IPS-15b (cell line): ENCODE measurements at regions not wholly inside any gene's neighbourhood (a gene's known extent, or its start where the extent isn't known, plus 50 kb on each side); places are given as distances from the start of the nearest gene placed in this dataset.

Experiments used
- H3K27me3 ChIP-seq: one replicate; pipeline ENCODE4 v1.6.1; 2013; ENCODE audit warnings: low read length; ENCODE audit not compliant: control insufficient read depth, insufficient read depth
- H3K36me3 ChIP-seq: one replicate; pipeline ENCODE4 v1.6.1; 2013; ENCODE audit warnings: low read length; ENCODE audit not compliant: control insufficient read depth, insufficient read depth
- H3K4me1 ChIP-seq: one replicate; pipeline ENCODE4 v1.6.1; 2013; ENCODE audit warnings: mild to moderate bottlenecking, low read length; ENCODE audit not compliant: control insufficient read depth, insufficient read depth
- H3K4me3 ChIP-seq: one replicate; pipeline ENCODE4 v1.5.1; 2013; ENCODE audit warnings: low read depth, low read length
- H3K9ac ChIP-seq: one replicate; pipeline ENCODE4 v1.6.1; 2013; ENCODE audit warnings: low read depth, mild to moderate bottlenecking, low read length
- H3K9me3 ChIP-seq: one replicate; pipeline ENCODE4 v1.6.1; 2013; ENCODE audit warnings: mild to moderate bottlenecking, low read length; ENCODE audit not compliant: control insufficient read depth, insufficient read depth

DNA sequence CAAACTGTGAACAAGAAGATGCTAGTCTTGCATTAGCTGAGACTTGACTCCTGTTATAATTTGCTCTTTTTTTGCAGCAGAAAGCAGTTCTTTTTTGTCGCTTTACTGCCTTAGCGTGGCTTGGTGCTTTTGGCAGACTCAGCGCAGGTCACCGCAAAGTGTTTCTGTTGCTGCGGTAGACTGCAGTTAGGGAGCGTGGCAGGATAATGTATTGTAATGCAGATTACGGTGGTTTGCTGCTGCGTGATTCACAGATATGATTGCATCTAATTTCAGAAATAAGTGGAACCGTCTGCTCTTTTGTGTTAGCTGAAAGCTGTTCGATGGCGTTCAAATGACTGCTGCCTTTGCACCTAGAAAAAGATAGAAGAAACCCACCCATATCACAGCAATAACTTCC lies 131.6 kb upstream of the SATB2 start:
- Histone ChIP-seq H3K27me3 (peaks cover 15% of the 10 kb centered on the region), H3K9ac (no peak overlapping the region), H3K4me3 (no peak overlapping the region), H3K9me3 (no peaks in the 10 kb centered on the region), H3K36me3 (no peaks in the 10 kb centered on the region), H3K4me1 (peaks cover 14% of the 10 kb centered on the region)

DNA sequence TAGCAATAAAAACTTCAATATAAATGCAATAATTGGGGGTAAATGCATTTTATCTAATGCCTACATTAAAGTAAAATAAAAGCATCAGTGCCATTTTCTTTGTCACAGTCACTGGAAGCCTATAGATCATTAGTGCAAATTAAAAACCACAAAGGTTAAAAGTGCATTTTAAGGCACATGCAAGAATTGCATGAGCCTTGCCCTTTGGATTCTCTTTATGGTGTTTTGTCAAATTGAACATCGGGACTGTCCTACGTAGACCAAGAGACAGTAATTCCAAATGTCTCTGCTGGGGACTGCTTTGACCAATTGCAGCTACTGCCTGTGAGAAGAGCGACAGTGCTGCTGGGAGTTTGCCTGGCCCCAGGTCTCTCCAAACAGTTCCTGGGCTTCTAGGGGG lies 130.3 kb upstream of the SATB2 start:
- H3K4me1 ChIP-seq: peaks cover 14% of the 10 kb centered on the region
- peaks cover 15% of the 10 kb centered on the region for H3K27me3 ChIP-seq
- H3K9me3 ChIP-seq: no peaks in the 10 kb centered on the region
- no peak overlapping the region for H3K9ac ChIP-seq
- H3K36me3 ChIP-seq: no peaks in the 10 kb centered on the region
- H3K4me3 ChIP-seq: no peak overlapping the region

DNA sequence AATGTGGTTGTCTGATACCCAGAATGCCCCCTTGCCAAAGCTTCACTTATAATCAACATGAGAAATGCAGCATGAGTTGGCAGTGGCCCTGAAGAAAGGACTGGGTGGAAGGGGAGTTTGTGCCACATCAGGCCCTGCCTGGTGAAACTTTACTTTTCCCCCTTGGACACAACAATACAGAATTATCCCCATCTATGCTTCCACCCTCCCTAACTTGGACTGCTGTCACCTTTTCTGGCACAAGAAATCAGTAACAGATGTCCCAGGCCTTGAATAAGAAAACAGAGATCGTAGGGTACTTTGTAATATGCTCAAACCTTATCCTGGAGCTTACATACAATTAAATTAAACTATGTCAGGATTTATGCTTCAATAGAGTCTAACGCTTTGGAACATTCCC lies 128.9 kb upstream of the SATB2 start:
- H3K27me3 ChIP-seq: peaks cover 15% of the 10 kb centered on the region
- no peak overlapping the region for H3K9ac ChIP-seq
- no peaks in the 10 kb centered on the region for H3K9me3 ChIP-seq
- H3K4me1 ChIP-seq: peaks cover 19% of the 10 kb centered on the region
- no peaks in the 10 kb centered on the region for H3K36me3 ChIP-seq
- H3K4me3 ChIP-seq: no peak overlapping the region

DNA sequence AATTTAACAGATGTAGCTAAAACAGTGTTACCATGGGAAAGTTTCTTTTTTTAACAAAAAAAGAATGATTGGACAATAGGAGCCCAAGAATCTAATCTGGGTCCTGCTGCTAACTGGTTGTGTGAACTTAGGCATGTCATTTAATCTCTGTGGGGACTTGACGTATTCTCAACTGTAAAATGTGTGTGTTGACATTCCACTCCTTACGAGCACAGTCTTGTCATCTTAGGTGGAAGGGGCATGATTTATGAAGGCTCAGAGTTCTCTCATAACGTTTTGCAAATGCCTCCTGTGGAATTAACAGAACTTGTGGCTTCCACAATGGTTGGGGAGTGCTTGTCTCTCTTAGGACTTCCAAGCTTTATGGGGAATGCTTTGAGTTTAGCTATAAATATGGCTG lies 125.9 kb upstream of the SATB2 start:
- Histone ChIP-seq H3K36me3 (no peaks in the 10 kb centered on the region), H3K27me3 (peaks cover 11% of the 10 kb centered on the region), H3K4me3 (no peak overlapping the region), H3K9me3 (no peaks in the 10 kb centered on the region), H3K9ac (no peak overlapping the region), H3K4me1 (peaks cover 14% of the 10 kb centered on the region)

DNA sequence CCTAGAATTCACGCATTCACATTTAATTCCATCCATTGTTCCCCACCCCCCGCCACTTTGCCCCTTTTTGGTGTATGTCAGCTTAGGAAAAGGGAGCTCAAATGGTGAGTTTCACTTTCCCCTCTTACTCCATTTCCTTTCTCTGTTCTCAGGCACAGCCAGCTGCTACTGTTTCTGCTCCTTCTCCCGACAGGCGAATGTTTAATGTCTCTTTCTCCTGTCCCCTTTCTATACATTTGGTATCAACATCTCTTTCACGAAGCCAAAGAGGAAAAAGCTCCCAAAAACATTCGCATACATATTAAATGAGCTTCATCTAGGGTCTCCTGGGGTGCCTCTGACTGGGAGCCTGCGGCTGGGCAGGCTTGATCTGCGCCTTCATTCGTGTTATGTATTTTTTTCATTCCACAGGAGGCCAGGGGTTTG lies 124.2 kb upstream of the SATB2 start:
- Histone ChIP-seq H3K4me3 (peak overlapping the region; percentile 20), H3K9ac (no peak overlapping the region), H3K36me3 (no peaks in the 10 kb centered on the region), H3K4me1 (peaks cover 11% of the 10 kb centered on the region), H3K27me3 (peaks cover 4% of the 10 kb centered on the region), H3K9me3 (no peaks in the 10 kb centered on the region)

DNA sequence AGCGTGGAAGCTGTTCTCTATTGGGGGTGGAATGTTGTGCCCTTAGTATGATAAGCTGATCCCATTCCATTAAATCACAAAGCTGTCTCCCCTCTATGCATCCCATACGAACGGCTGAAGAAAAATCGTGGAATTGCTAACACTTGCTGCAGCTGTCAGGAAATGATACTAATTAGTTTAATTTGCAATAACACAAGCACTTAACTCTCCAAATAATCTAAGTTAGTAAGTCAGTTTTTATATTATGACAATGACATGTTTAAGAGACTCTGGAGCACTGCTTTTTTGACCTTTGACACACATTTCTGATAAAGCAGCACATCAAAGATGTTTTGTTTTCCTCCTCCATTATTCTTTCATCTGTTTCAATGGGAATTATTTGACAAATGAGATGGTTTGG lies 123.7 kb upstream of the SATB2 start:
- Histone ChIP-seq H3K27me3 (peaks cover 4% of the 10 kb centered on the region), H3K4me3 (peak overlapping the region; percentile 20), H3K9ac (no peak overlapping the region), H3K9me3 (no peaks in the 10 kb centered on the region), H3K4me1 (peaks cover 11% of the 10 kb centered on the region), H3K36me3 (no peaks in the 10 kb centered on the region)

DNA sequence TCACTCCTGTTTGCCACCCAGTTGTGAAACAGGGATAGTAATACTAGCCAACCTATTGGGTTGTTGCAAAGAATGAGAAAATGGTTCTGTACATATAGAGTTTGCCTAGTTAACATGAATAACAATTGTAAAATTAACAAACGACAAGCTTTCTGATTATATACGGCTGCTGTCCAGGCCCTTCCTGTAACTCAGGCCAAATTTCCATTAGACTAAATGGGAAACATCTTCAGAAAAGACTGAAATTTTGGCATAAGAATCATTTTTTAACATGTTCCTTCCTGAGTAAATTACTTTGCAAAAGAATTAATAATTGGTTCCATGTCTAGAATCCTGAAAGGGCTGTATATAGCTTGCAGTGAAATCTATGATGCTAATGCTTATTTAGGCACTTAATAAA lies 117.7 kb upstream of the SATB2 start:
- H3K9ac ChIP-seq: no peak overlapping the region
- no peaks in the 10 kb centered on the region for H3K27me3 ChIP-seq
- H3K9me3 ChIP-seq: no peaks in the 10 kb centered on the region
- H3K4me3 ChIP-seq: no peak overlapping the region
- H3K4me1 ChIP-seq: peaks cover 13% of the 10 kb centered on the region
- H3K36me3 ChIP-seq: no peaks in the 10 kb centered on the region

DNA sequence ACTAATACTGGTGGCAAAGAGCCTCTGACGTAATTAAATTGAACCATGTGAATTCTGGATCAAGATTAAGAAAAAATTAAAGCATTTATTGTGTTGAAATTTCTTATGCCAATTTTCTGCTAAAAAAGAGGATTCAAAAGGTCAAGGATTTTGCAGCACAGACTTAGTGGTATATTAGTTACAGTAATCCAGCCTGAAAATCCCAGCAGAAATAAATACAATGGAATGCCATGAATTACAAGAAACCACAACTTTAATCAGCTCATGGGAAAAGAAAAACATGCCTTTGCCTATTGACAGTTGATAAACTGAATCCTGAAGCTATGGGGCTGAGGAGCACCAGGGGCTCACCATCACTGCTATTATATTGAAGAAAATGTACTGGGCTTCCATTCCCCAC lies 114.8 kb upstream of the SATB2 start:
- Histone ChIP-seq H3K9me3 (no peaks in the 10 kb centered on the region), H3K36me3 (no peaks in the 10 kb centered on the region), H3K4me3 (no peak overlapping the region), H3K4me1 (peaks cover 24% of the 10 kb centered on the region), H3K27me3 (no peaks in the 10 kb centered on the region), H3K9ac (no peak overlapping the region)

DNA sequence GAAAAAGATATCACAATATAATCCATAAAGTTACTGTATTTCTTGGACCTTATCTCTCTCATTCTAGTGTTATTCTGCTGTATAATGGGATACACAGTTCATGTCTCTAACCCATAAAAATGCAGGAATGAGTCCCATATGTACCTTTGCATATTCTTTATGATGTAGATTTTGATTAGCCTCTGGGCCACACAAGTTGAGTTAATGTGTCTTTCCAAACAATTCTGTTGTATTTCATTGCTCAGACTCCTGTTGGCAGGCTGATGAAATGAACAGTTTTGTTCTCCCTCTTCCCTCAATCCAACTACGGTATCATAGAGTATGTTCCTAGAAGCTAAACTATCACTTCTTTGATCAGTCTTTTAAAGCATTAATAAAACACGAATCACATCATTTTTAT lies 113.2 kb upstream of the SATB2 start:
- Histone ChIP-seq H3K9ac (no peak overlapping the region), H3K27me3 (no peaks in the 10 kb centered on the region), H3K4me1 (peaks cover 24% of the 10 kb centered on the region), H3K9me3 (no peaks in the 10 kb centered on the region), H3K36me3 (no peaks in the 10 kb centered on the region), H3K4me3 (no peak overlapping the region)

DNA sequence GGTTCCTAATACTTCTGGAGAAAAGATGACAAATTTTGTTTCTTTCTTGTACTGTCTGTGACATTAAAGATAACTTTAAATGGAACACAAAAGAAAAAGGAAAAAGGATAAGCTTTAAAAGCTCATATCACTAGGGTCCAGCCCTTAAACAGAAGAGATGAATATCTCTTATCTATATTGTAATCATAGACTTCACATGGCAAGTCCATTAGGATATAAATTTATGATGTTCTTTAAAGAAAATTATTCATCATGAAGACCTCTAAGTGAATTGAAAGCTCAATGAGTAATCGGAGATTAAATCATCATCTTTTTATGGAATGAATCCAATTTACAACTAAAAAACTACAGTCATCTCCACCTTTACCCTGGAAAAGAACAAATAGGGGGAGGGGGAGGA lies 111.6 kb upstream of the SATB2 start:
- Histone ChIP-seq H3K27me3 (no peaks in the 10 kb centered on the region), H3K4me1 (peaks cover 24% of the 10 kb centered on the region), H3K9me3 (no peaks in the 10 kb centered on the region), H3K9ac (no peak overlapping the region), H3K4me3 (no peak overlapping the region), H3K36me3 (no peaks in the 10 kb centered on the region)

DNA sequence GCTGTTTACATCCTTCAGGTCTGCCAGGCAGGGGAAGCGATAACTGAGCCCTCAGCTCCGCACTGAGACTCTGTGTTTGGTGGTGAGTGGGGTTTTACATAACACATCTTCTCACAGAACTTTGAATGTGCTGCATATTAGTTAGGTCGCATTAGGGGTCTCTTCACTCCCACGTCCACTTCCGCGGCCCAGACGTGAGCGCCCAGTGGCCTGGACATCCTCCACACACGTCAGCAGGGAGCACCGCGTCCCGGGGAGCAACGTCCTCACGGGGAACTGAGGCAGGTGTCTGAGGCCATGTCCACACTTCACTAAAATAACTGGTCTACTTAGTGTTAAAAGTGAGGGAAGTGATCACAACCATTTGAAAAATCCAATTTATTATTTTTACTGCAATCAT lies 100.4 kb upstream of the SATB2 start:
- no peaks in the 10 kb centered on the region for H3K27me3 ChIP-seq
- H3K36me3 ChIP-seq: no peaks in the 10 kb centered on the region
- H3K9me3 ChIP-seq: no peaks in the 10 kb centered on the region
- H3K4me1 ChIP-seq: no peaks in the 10 kb centered on the region
- H3K9ac ChIP-seq: no peak overlapping the region
- H3K4me3 ChIP-seq: no peak overlapping the region

DNA sequence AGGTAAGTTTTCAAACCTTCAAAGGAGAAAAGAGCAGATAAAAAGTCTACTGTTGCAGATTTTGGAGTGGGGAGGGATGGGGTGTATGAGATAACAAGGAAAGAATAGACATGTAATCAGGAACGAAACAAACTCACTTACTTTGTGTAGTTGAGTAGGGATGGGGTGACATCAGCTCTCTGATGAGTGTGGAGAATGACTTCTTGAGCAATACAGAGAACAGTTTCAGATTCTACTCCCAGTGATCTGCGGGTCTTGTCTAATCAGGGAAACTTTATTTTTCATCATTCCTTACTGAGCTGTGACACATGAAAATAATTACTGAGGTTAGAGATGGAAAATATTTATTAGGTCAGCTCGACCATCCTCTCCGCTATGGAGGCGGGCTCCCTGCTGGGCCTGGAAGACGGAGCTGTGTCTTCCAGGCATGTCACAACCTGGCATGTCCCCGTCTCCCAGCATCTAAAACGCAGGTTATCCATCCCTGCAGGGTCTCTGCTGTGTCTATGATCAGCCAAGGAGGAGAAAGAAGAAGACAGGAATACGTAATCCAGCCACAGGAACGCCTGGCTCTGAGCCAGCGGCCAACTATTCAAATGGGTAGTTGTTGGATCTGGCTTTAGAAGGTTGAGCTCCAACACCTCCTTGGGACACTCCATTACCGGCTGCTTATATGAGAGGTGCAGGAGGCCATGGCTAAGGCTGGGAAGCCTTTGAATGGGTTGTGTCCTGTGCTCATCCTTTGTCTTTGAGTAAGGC lies 99.0 kb upstream of the SATB2 start:
- Histone ChIP-seq H3K4me1 (peaks cover 5% of the 10 kb centered on the region), H3K36me3 (no peaks in the 10 kb centered on the region), H3K4me3 (no peak overlapping the region), H3K9me3 (no peaks in the 10 kb centered on the region), H3K9ac (no peak overlapping the region), H3K27me3 (no peaks in the 10 kb centered on the region)
